GM12878 (cell line): ENCODE measurements at regions not wholly inside any gene's neighbourhood (a gene's known extent, or its start where the extent isn't known, plus 50 kb on each side); places are given as distances from the start of the nearest gene placed in this dataset.

Source experiments
- ATAC-seq: fragments of 200-7000 bp; cut with Tn5 transposase; 3 replicates; pipeline ENCODE4 v1.9.1; 2020; ENCODE audit warnings: mild to moderate bottlenecking, moderate library complexity
- BruUV-seq: library from RNA; stranded (reverse); fragments of 400-500 nt; replicated peaks from 2 replicates; lab custom pipeline; 2021; lab: Mats Ljungman, UMichigan
- CTCF ChIA-PET: fragments of 300-600 bp; sonication (Branson Sonifier 250); formaldehyde crosslinking; extraction: SDS; loops from one replicate; lab custom pipeline; 2021; ENCODE audit warnings: inconsistent platforms; lab: Yijun Ruan, JAX
- POLR2A ChIA-PET: fragments of 350-600 bp; formaldehyde crosslinking; extraction: SDS; loops from one replicate; lab custom pipeline; 2021; ENCODE audit warnings: inconsistent platforms; lab: Charles Lee
- RAD21 ChIA-PET: fragments of 300-600 bp; sonication (Branson Sonifier 250); formaldehyde crosslinking; loops from one replicate; lab custom pipeline; 2023; ENCODE audit warnings: antibody characterized with exemption; ENCODE audit not compliant: unreplicated experiment; lab: Charles Lee
- SMC1A ChIA-PET: fragments of 300-600 bp; sonication (Branson Sonifier 250); formaldehyde crosslinking; loops from one replicate; lab custom pipeline; 2023; ENCODE audit not compliant: unreplicated experiment, uncharacterized antibody; lab: Charles Lee
- DNase-seq: peaks from one replicate; pipeline ENCODE4 v3.0.0-alpha.2; 2011; ENCODE audit warnings: low read depth, low spot score
- FAIRE-seq: peaks from 3 replicates; lab custom pipeline; 2011; peaks lifted over from hg19 to GRCh38; lab: Jason Lieb, UNC
- H2AFZ ChIP-seq: 2 replicates; pipeline ENCODE4 v1.6.0; 2011; ENCODE audit warnings: low read depth, low read length, control low read depth; ENCODE audit not compliant: control insufficient read depth
- H3K27ac ChIP-seq: 2 replicates; pipeline ENCODE4 v1.5.1; 2011; ENCODE audit warnings: control low read depth; ENCODE audit not compliant: control insufficient read depth, insufficient read depth
- H3K27me3 ChIP-seq, 2 experiments: replicated peaks in 1 of 2; 2 replicates each; pipeline versions ENCODE4 v1.6.0 to v1.6.1; 2011; ENCODE audit warnings: low read length in 1 of 2; ENCODE audit not compliant: control insufficient read depth in 2 of 2, insufficient read depth in 2 of 2
- H3K36me3 ChIP-seq, 2 experiments: 2 replicates each; pipeline ENCODE4 v1.5.1; 2011; ENCODE audit warnings: low read length in 1 of 2; ENCODE audit not compliant: control insufficient read depth in 2 of 2, insufficient read depth in 2 of 2
- H3K4me1 ChIP-seq: 2 replicates; pipeline ENCODE4 v1.6.1; 2011; ENCODE audit warnings: mild to moderate bottlenecking, low read length, moderate library complexity, mixed read lengths; ENCODE audit not compliant: control insufficient read depth, insufficient read depth
- H3K4me2 ChIP-seq: 2 replicates; pipeline ENCODE4 v1.6.0; 2011; ENCODE audit warnings: control low read depth; ENCODE audit not compliant: control insufficient read depth, insufficient read depth
- H3K4me3 ChIP-seq: fragments of 200-600 bp; sonication (generic); 2 replicates; pipeline ENCODE4 v1.5.1; 2016
- H3K79me2 ChIP-seq: 2 replicates; pipeline ENCODE4 v1.6.0; 2011; ENCODE audit warnings: low read length; ENCODE audit not compliant: control insufficient read depth, insufficient read depth
- H3K9ac ChIP-seq: 2 replicates; pipeline ENCODE4 v1.8.0; 2011; ENCODE audit warnings: low read length, control low read depth, mixed read lengths; ENCODE audit not compliant: control insufficient read depth, insufficient read depth
- H3K9me3 ChIP-seq: replicated peaks from 3 replicates; pipeline ENCODE4 v1.5.1; 2011; ENCODE audit warnings: mild to moderate bottlenecking, low read length; ENCODE audit not compliant: control insufficient read depth, insufficient read depth
- H4K20me1 ChIP-seq: 2 replicates; pipeline ENCODE4 v1.6.0; 2011; ENCODE audit not compliant: control insufficient read depth, insufficient read depth
- CBFB ChIP-seq: IDR thresholded peaks from 2 replicates; pipeline ENCODE4 v1.6.1; 2016; ENCODE audit warnings: antibody characterized with exemption, low read depth
- CHD4 ChIP-seq: fragments of 200-600 bp; sonication (generic); IDR thresholded peaks from 2 replicates; pipeline ENCODE4 v1.6.1; 2016; ENCODE audit warnings: mild to moderate bottlenecking
- CREB1 ChIP-seq: IDR thresholded peaks from 2 replicates; pipeline ENCODE4 v1.6.1; 2012; ENCODE audit warnings: low read depth, mild to moderate bottlenecking, inconsistent platforms
- DPF2 ChIP-seq: fragments of 450-650 bp; IDR thresholded peaks from 2 replicates; pipeline ENCODE4 v1.6.1; 2017; ENCODE audit warnings: mild to moderate bottlenecking
- EGR1 ChIP-seq, 2 experiments: IDR thresholded peaks; 1 replicate in 1 of 2; 2 replicates in 1 of 2; pipeline ENCODE4 v1.6.1; 2011 to 2012; ENCODE audit warnings: low read depth in 2 of 2, low read length in 2 of 2, borderline replicate concordance in 1 of 2, mild to moderate bottlenecking in 1 of 2, moderate library complexity in 1 of 2
- IRF3 ChIP-seq: fragments of 450-650 bp; IDR thresholded peaks from 2 replicates; pipeline ENCODE4 v1.6.1; 2014; ENCODE audit warnings: mild to moderate bottlenecking
- KAT2A ChIP-seq: conservative IDR thresholded peaks from 2 replicates; pipeline ENCODE4 v1.6.1; 2011; ENCODE audit warnings: low read depth, low read length; ENCODE audit not compliant: control insufficient read depth
- MEF2B ChIP-seq: fragments of 450-650 bp; IDR thresholded peaks from 2 replicates; pipeline ENCODE4 v1.6.1; 2018; ENCODE audit warnings: mild to moderate bottlenecking, moderate library complexity; ENCODE audit not compliant: partially characterized antibody, poor library complexity, severe bottlenecking
- MXI1 ChIP-seq: fragments of 150-350 bp; IDR thresholded peaks from 2 replicates; pipeline ENCODE4 v1.6.1; 2011; ENCODE audit warnings: low read depth, mild to moderate bottlenecking, inconsistent platforms, low read length, improper control_type of control experiment
- NFYA ChIP-seq: IDR thresholded peaks from 2 replicates; pipeline ENCODE4 v1.6.1; 2011; ENCODE audit warnings: low read depth, mild to moderate bottlenecking, low read length, improper control_type of control experiment, borderline replicate concordance
- NR2F1 ChIP-seq: fragments of 450-650 bp; conservative IDR thresholded peaks from 2 replicates; pipeline ENCODE4 v1.6.1; 2017; ENCODE audit warnings: mild to moderate bottlenecking
- NRF1 ChIP-seq: conservative IDR thresholded peaks from 2 replicates; pipeline ENCODE4 v1.6.1; 2011; ENCODE audit warnings: mild to moderate bottlenecking, low read depth, low read length, improper control_type of control experiment
- SMAD1 ChIP-seq: fragments of 450-650 bp; IDR thresholded peaks from 2 replicates; pipeline ENCODE4 v1.6.1; 2018; ENCODE audit warnings: mild to moderate bottlenecking, low read depth; ENCODE audit not compliant: partially characterized antibody
- SREBF1 ChIP-seq: IDR thresholded peaks from 2 replicates; pipeline ENCODE4 v1.6.1; 2012; ENCODE audit warnings: mild to moderate bottlenecking, low read length
- SREBF2 ChIP-seq: IDR thresholded peaks from 2 replicates; pipeline ENCODE4 v1.6.1; 2012; ENCODE audit warnings: mild to moderate bottlenecking, low read length
- SRF ChIP-seq, 2 experiments: IDR thresholded peaks; 2 replicates each; pipeline ENCODE4 v1.6.1; 2011; ENCODE audit warnings: low read depth in 2 of 2, low read length in 2 of 2, mild to moderate bottlenecking in 1 of 2, moderate library complexity in 1 of 2
- SUPT20H ChIP-seq: IDR thresholded peaks from 2 replicates; pipeline ENCODE4 v1.6.1; 2011; ENCODE audit warnings: low read depth, mild to moderate bottlenecking, low read length, moderate library complexity, borderline replicate concordance; ENCODE audit not compliant: control insufficient read depth
- SUZ12 ChIP-seq: fragments of 200-600 bp; sonication (generic); IDR thresholded peaks from one replicate; pipeline ENCODE4 v1.6.1; 2018; ENCODE audit warnings: antibody characterized with exemption, mild to moderate bottlenecking; ENCODE audit not compliant: unreplicated experiment
- YBX1 ChIP-seq: fragments of 450-650 bp; IDR thresholded peaks from 2 replicates; pipeline ENCODE4 v1.6.1; 2016; ENCODE audit warnings: antibody characterized with exemption
- ZNF217 ChIP-seq: fragments of 450-650 bp; IDR thresholded peaks from 2 replicates; pipeline ENCODE4 v1.6.1; 2017; ENCODE audit warnings: antibody characterized with exemption, mild to moderate bottlenecking
- WGBS: methylation state at CpG from one replicate; pipeline ENCODE4 v1.1.6; 2016; ENCODE audit warnings: low lambda C conversion rate; ENCODE audit not compliant: insufficient replicate concordance, insufficient coverage; ENCODE audit errors: missing lambda C conversion rate; 5-methylcytosine and 5-hydroxymethylcytosine counted together
- in situ Hi-C: fragments of 300-500 bp; cut with MboI; formaldehyde crosslinking; loops from 9 replicates; pipeline ENCODE4 v1.14.3; 2018; ENCODE audit warnings: mixed read lengths
- intact Hi-C: fragments of 100-400 bp; cut with micrococcal nuclease; formaldehyde crosslinking; loops from one replicate; pipeline ENCODE4 v1.14.2; 2022; ENCODE audit not compliant: unreplicated experiment
- TF ChIP-seq, protein P1 (sequence below): IDR thresholded peaks from 2 replicates; pipeline ENCODE4 v1.6.1; 2011; ENCODE audit warnings: borderline replicate concordance, low read depth, mild to moderate bottlenecking, moderate library complexity, mixed read lengths, low read length; ENCODE audit not compliant: insufficient read depth; ENCODE audit errors: extremely low read length

DNA sequence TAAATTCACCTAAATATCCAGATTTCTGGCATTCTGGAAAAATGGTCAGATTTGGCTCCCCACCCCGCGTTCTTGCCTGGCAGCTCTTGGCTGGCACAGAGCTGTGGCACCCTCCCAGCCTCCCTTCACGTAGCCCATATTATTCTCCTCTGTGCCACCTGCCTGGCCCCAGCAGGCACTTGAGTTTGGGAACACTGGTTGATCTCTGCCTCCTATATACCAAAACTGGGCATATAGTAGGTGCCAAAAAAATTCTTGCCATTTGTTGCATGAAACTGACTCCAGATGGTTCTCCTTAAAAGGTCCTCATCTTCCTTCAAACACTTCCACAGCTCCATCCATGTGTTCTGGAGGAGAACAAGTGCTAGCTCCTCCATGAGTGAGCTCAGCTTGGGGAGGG, 167.0 kb downstream of the RPS24 start (continued):
- no peak for TF ChIP-seq CBFB
- no peak for TF ChIP-seq SREBF1
- no peak for TF ChIP-seq SRF (IDR thresholded peaks at IDR 0.05; ENCODE audit: low read depth in 2 of 2, low read length in 2 of 2)
- no peak for TF ChIP-seq SREBF2
- no peak for TF ChIP-seq CREB1
- no peak for TF ChIP-seq NR2F1
- TF ChIP-seq KAT2A: no peak
- TF ChIP-seq MXI1: no peak
- TF ChIP-seq CHD4: no peak
- no peak for TF ChIP-seq IRF3

GRCh38 chr10:78202386-78202785, 168.7 kb downstream of the RPS24 start:
- no peaks in the 10 kb centered on the region for H3K27me3 ChIP-seq
- TF ChIP-seq SUPT20H (no peak), CREB1 (no peak), ZNF217 (no peak), SMAD1 (no peak), NR2F1 (no peak), NRF1 (no peak), CHD4 (no peak), EGR1 (IDR thresholded peaks at IDR 0.05; ENCODE audit: borderline replicate concordance in 1 of 2, low read depth in 2 of 2, low read length in 2 of 2) (no peak), YBX1 (no peak), SUZ12 (no peak), MEF2B (no peak), NFYA (no peak), DPF2 (no peak)
- TF ChIP-seq, protein P1, sequence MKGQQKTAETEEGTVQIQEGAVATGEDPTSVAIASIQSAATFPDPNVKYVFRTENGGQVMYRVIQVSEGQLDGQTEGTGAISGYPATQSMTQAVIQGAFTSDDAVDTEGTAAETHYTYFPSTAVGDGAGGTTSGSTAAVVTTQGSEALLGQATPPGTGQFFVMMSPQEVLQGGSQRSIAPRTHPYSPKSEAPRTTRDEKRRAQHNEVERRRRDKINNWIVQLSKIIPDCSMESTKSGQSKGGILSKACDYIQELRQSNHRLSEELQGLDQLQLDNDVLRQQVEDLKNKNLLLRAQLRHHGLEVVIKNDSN: no peak
- ATAC-seq (no peak), DNase-seq (no peak), FAIRE-seq (no peak)
- intact Hi-C loops: no loop called here
- CTCF ChIA-PET: no interaction called here
- no peak overlapping the region for H2AFZ ChIP-seq
- H3K4me1 ChIP-seq: peaks cover 11% of the 10 kb centered on the region
- no peak overlapping the region for H3K9ac ChIP-seq
- SMC1A ChIA-PET: no interaction called here
- no peaks in the 10 kb centered on the region for H3K9me3 ChIP-seq
- no peak overlapping the region for H3K27ac ChIP-seq
- POLR2A ChIA-PET: no interaction called here
- no peaks in the 10 kb centered on the region for H4K20me1 ChIP-seq
- no peak overlapping the region for H3K4me2 ChIP-seq
- no peaks in the 10 kb centered on the region for H3K36me3 ChIP-seq
- no peaks in the 10 kb centered on the region for H3K79me2 ChIP-seq
- WGBS: 35% methylated on average over 4 of the region's 4 CpGs
- RAD21 ChIA-PET: no interaction called here
- BruUV-seq: no TSS peak
- in situ Hi-C loops: no loop called here
- H3K4me3 ChIP-seq: no peak overlapping the region
